ENCODE measurements at regions not wholly inside any gene's neighbourhood (a gene's known extent, or its start where the extent isn't known, plus 50 kb on each side); places are given as distances from the start of the nearest gene placed in this dataset.

DNA sequence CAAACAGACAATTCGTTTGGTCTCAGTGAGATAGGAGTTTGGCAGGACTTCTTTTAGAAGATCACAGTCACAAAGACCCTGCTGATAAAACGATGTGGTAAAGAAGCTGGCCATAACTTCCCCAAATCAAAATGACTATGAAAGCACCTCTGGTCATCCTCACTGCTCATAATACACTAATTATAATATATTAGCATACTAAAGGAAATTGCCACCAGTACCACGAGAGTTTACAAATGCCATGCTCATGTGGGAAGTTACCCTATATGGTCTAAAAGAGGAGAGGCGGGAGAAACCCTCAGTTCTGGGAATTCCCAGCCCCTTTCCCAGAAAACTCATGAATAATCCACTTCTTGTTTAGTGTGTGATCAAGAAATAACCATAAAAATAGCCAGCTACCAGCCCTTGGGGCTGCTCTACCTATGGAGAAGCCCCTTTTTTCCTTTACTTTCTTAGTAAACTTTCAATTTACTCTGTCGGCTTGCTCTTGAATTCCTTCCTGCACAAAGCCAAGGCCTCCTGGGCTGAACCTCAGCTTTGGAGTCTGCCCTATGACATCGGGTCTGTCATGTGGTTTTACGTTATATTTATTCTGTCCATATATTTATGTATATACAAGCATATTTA, 115.8 kb upstream of the IGSF10 start:
- DNase-seq (ENCODE audit: low read depth, low spot score) (no peak), FAIRE-seq (no peak)
- Histone ChIP-seq H3K4me3 (ENCODE audit: control insufficient read depth in 2 of 3, extremely low read depth in 1 of 3, insufficient read depth in 2 of 3, low read depth in 1 of 3, low read length in 3 of 3) (no peak overlapping the region), H3K27me3 (ENCODE audit: control insufficient read depth, extremely low read depth, insufficient read depth, low read length) (no peaks in the 10 kb centered on the region), H4K20me1 (ENCODE audit: control insufficient read depth, extremely low read depth, insufficient read depth, low read length) (no peaks in the 10 kb centered on the region), H3K4me2 (ENCODE audit: control insufficient read depth, extremely low read depth, insufficient read depth, low read depth, low read length) (no peak overlapping the region), H2AFZ (ENCODE audit: control insufficient read depth, low read length) (no peak overlapping the region), H3K9me1 (ENCODE audit: control insufficient read depth, extremely low read depth, insufficient read depth, low read length) (no peaks in the 10 kb centered on the region), H3K4me1 (ENCODE audit: control insufficient read depth, extremely low read depth, insufficient read depth, low read length) (no peaks in the 10 kb centered on the region), H3K9me3 (ENCODE audit: control insufficient read depth, low read depth, low read length) (no peaks in the 10 kb centered on the region), H3K79me2 (ENCODE audit: control insufficient read depth, insufficient read depth, low read length) (no peaks in the 10 kb centered on the region), H3K27ac (ENCODE audit: control insufficient read depth, insufficient read depth, low read length) (no peak overlapping the region), H3K9ac (ENCODE audit: control insufficient read depth, extremely low read depth, insufficient read depth, low read length) (no peak overlapping the region), H3K36me3 (ENCODE audit: control insufficient read depth in 2 of 2, extremely low read depth in 1 of 2, insufficient read depth in 2 of 2, low read length in 2 of 2) (no peaks in the 10 kb centered on the region)
- TF ChIP-seq, protein P1, sequence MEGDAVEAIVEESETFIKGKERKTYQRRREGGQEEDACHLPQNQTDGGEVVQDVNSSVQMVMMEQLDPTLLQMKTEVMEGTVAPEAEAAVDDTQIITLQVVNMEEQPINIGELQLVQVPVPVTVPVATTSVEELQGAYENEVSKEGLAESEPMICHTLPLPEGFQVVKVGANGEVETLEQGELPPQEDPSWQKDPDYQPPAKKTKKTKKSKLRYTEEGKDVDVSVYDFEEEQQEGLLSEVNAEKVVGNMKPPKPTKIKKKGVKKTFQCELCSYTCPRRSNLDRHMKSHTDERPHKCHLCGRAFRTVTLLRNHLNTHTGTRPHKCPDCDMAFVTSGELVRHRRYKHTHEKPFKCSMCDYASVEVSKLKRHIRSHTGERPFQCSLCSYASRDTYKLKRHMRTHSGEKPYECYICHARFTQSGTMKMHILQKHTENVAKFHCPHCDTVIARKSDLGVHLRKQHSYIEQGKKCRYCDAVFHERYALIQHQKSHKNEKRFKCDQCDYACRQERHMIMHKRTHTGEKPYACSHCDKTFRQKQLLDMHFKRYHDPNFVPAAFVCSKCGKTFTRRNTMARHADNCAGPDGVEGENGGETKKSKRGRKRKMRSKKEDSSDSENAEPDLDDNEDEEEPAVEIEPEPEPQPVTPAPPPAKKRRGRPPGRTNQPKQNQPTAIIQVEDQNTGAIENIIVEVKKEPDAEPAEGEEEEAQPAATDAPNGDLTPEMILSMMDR (optimal IDR thresholded peaks at IDR 0.05 in 1 of 3, IDR thresholded peaks at IDR 0.05 in 1 of 3, conservative IDR thresholded peaks at IDR 0.05 in 1 of 3; ENCODE audit: extremely low read depth in 1 of 3, insufficient read depth in 2 of 3, low read length in 3 of 3): no peak
- TF ChIP-seq EZH2 (IDR thresholded peaks at IDR 0.05; ENCODE audit: low read length): no peak
- dilution Hi-C loops (cut with MboI; ENCODE audit: extremely low pct_ligation_motif_present, low sequenced_read_pairs): no loop called here

DNA sequence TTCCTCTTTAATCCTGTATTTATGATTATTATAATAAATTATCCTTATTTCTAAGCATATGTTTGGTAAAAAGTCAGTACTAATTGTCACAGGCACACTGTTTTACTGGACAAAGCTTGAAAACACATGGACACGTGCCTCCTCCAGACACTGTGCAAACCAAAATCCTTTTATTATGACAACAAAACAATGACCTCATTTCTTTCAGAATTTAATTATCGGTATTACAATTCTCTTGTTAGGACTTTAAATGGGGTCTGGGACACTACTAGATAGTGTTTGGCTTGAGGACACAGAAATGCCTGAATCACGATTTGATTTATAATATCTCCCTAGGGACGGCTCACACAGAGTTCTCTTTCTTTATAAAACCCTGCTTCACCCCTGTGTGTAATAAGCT, 107.3 kb upstream of the IGSF10 start:
- Histone ChIP-seq H3K9me3 (ENCODE audit: control insufficient read depth, low read depth, low read length) (no peaks in the 10 kb centered on the region), H3K4me3 (ENCODE audit: control insufficient read depth in 2 of 3, extremely low read depth in 1 of 3, insufficient read depth in 2 of 3, low read depth in 1 of 3, low read length in 3 of 3) (no peak overlapping the region), H2AFZ (ENCODE audit: control insufficient read depth, low read length) (no peak overlapping the region), H3K27ac (ENCODE audit: control insufficient read depth, insufficient read depth, low read length) (no peak overlapping the region), H3K9ac (ENCODE audit: control insufficient read depth, extremely low read depth, insufficient read depth, low read length) (no peak overlapping the region), H3K79me2 (ENCODE audit: control insufficient read depth, insufficient read depth, low read length) (no peaks in the 10 kb centered on the region), H3K4me1 (ENCODE audit: control insufficient read depth, extremely low read depth, insufficient read depth, low read length) (no peaks in the 10 kb centered on the region), H3K36me3 (ENCODE audit: control insufficient read depth in 2 of 2, extremely low read depth in 1 of 2, insufficient read depth in 2 of 2, low read length in 2 of 2) (no peaks in the 10 kb centered on the region), H3K4me2 (ENCODE audit: control insufficient read depth, extremely low read depth, insufficient read depth, low read depth, low read length) (no peak overlapping the region), H4K20me1 (ENCODE audit: control insufficient read depth, extremely low read depth, insufficient read depth, low read length) (no peaks in the 10 kb centered on the region), H3K27me3 (ENCODE audit: control insufficient read depth, extremely low read depth, insufficient read depth, low read length) (no peaks in the 10 kb centered on the region), H3K9me1 (ENCODE audit: control insufficient read depth, extremely low read depth, insufficient read depth, low read length) (no peaks in the 10 kb centered on the region)
- dilution Hi-C loops (cut with MboI; ENCODE audit: extremely low pct_ligation_motif_present, low sequenced_read_pairs): no loop called here
- TF ChIP-seq, protein P1 (optimal IDR thresholded peaks at IDR 0.05 in 1 of 3, IDR thresholded peaks at IDR 0.05 in 1 of 3, conservative IDR thresholded peaks at IDR 0.05 in 1 of 3; ENCODE audit: extremely low read depth in 1 of 3, insufficient read depth in 2 of 3, low read length in 3 of 3): no peak
- TF ChIP-seq EZH2 (IDR thresholded peaks at IDR 0.05; ENCODE audit: low read length): no peak
- DNase-seq (ENCODE audit: low read depth, low spot score) (no peak), FAIRE-seq (no peak)
